ENCODE measurements at regions not wholly inside any gene's neighbourhood (a gene's known extent, or its start where the extent isn't known, plus 50 kb on each side); places are given as distances from the start of the nearest gene placed in this dataset.
A peak's percentile ranks its signal among the peaks of the same experiment; 100 is the strongest.

DNA sequence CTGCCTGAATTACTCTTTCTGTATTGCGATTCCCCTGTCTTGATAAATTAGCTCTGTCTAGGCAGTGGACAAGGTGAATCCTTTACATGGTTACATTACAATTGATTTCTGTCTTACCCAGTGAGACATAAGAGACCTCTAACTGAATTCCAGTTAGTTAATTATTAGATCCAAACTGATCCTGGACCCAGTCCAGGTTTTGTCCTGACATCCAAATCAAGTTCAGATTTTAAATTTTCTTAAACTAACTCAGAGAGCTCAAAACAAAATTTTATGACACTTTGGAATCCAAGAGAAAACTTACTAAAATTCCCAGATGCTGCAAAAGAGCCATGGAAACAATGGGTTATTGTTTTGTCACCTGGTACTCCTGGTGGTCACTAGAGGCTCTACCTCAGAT is 2166.6 kb downstream of the TP53TG3F start:
- ATAC-seq (no peak), DNase-seq (ENCODE audit: low spot score) (no peak)

GRCh38 chr16:35628976-35629375 is 2169.6 kb downstream of the TP53TG3F start:
- ATAC-seq (no peak), DNase-seq (ENCODE audit: low spot score) (no peak)

DNA sequence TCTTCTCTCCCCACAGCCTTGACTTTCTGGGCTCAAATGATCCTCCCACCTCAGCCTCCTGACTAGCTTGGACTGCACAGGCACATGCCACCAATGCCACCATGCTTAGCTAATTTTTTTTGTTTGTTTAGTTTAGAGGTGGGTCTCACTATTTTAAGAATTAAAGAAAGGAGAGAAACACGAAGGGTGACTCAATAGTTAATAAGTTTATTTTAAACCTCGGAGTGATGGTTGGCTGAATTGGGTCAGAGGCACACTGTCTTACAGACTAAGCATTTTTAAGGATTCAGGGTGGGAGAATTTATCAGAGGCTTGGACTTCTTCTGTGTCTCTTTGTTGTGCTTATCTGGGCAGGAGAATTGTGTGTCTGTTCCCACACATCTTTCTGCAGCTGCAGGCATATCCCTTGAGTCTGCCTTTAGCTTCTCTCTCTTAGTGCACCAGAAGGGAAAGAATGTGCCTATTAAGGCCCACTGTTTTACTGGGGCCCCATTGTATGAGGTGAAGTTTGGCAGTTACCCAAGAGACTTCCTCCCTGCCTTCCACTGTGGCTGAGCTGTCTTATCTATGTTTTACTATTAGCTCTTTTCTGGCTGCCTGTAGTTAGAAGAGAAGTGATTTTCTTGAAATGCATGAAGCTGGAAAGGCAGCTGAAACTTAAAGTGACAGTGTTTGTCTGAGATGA is 2172.0 kb downstream of the TP53TG3F start:
- ATAC-seq, result no peak
- no peak for DNase-seq (ENCODE audit: low spot score)

- no peak for ATAC-seq
- DNase-seq (ENCODE audit: low spot score), result no peak
Observed at GRCh38 chr16:35636480-35637230, 2177.2 kb downstream of the TP53TG3F start.

GRCh38 chr16:35637683-35638082 is 2178.3 kb downstream of the TP53TG3F start:
- DNase-seq (ENCODE audit: low spot score) (no peak), ATAC-seq (no peak)

- no peak for ATAC-seq
- no peak for DNase-seq (ENCODE audit: low spot score)
Observed at GRCh38 chr16:35639233-35640205, 2180.1 kb downstream of the TP53TG3F start.

DNA sequence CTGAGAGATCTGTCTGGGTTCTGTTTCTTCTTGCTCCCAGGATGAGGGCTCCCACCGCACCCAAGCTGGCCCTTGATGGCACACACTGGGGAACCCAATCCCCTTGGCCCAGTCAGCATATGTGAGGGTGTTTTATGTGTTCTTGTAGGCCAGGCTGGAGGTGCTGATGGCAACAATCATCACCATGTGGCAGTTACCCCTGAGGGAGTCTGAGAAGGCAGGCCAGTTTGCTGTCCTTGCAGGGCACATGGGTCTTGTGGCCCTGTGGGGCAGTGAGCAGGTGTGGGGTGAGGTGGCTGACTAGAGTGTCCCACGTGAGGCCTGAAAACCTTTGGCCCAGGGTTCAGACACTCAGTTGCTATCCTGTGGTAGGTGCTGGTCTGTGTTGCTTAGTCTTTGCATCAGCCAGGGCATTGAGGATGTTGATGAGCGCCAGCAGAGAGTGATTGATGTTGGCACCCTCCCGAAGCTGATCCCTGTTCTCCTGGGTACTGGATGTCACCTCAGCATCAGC is 2183.0 kb downstream of the TP53TG3F start:
- no peak for DNase-seq (ENCODE audit: low spot score)
- ATAC-seq, result no peak

GRCh38 chr16:35651841-35652240 is 2192.4 kb downstream of the TP53TG3F start:
- ATAC-seq, result no peak
- DNase-seq (ENCODE audit: low spot score), result no peak

DNA sequence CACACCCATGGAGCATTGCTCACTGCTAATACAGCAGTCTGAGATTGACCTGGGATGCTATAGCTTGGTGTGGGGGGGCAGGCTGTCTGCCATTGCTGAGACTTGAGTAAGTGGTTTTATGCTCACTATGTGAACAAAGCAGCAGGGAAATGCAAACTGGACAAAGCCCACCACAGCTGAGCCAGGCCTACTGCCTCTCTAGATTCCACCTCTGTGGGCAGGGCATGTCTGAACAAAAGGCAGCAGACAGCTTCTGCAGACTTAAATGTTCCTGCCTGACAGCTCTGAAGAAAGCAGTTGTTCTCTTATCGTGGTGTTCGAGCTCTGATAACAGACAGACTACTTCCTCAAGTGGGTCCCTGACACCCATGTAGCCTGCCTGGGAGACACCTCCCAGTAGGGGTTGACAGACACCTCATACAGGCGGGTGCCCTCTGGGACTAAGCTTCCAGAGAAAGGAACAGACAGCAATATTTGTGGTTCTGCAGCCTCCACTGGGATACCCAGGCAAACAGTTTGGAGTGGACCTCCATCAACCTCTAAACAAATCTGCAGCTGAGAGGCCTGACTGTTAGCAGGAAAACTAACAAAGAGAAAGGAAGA is 2204.8 kb downstream of the TP53TG3F start:
- no peak for ATAC-seq
- DNase-seq (ENCODE audit: low spot score), result peak; percentile 18

GRCh38 chr16:35685085-35685484 is 2225.7 kb downstream of the TP53TG3F start:
- DNase-seq (ENCODE audit: low spot score) (no peak), ATAC-seq (no peak)

- ATAC-seq (no peak), DNase-seq (ENCODE audit: low spot score) (no peak)
Observed at GRCh38 chr16:35686595-35686994, 2227.2 kb downstream of the TP53TG3F start.

- DNase-seq (ENCODE audit: low spot score) (peak; percentile 12), ATAC-seq (no peak)
Observed at GRCh38 chr16:35687071-35687470, 2227.7 kb downstream of the TP53TG3F start.

DNA sequence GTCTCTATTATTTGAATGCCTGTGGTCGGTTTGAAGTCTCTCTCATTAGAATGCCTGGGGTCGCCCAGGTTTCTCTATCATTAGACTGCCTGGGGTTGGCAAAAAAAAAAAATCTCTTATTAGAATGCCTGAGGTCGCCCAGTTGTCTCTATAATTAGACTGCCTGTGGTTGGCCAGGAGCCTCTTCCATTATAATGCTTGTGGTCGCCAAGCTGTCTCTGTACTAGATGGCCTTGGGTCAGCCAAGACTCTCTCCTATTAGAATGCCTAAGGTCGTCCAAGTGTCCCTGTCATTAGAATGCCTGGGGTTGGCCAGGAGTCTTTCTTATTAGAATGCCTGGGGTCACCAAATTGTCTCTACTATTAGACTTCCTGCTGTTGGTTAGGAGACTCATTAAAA is 2228.4 kb downstream of the TP53TG3F start:
- ATAC-seq (no peak), DNase-seq (ENCODE audit: low spot score) (no peak)

DNA sequence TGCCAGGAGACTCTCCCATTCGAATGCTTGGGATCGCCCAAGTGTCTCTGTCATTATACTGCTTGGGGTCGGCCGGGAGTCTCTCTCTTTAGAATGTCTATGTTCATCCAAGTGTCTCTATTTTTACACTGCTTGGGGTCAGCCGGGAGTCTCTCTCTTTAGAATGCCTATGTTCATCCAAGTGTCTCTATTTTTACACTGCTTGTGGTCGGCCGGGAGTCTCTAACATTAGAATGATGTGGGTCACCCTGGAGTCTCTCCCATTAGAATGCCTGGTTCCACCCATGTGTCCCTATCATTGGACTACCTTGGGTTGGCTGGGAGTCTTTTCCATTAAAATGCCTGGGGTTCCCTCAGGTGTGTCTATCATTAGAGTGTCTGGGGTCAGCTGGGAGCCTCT is 2230.4 kb downstream of the TP53TG3F start:
- ATAC-seq, result no peak

GRCh38 chr16:35690413-35690812 is 2231.0 kb downstream of the TP53TG3F start:
- peak; percentile 16 for DNase-seq (ENCODE audit: low spot score)
- no peak for ATAC-seq

More for the DNA sequence above, 2230.4 kb downstream of the TP53TG3F start:
- peak; percentile 6 for DNase-seq (ENCODE audit: low spot score)

DNA sequence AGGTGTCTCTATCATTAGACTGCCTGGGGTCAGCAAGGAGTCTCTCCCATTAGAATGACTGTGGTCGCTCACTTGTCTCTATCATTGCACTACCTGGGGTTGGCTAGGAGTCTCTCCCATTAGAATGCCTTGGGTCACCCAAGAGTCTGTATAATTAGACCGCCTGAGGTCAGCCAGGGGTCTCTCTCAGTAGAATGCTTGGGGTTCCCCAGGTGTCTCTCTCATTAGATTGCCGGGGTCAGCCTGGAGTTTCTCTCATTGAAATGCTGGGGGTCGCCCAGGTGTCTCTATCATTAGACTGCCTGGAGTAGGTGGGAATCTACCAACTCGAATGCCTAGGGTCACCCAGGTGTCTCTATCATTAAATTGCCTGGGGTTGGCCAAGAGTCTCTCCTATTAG is 2231.6 kb downstream of the TP53TG3F start:
- ATAC-seq, result no peak
- DNase-seq (ENCODE audit: low spot score), result peak; percentile 19

DNA sequence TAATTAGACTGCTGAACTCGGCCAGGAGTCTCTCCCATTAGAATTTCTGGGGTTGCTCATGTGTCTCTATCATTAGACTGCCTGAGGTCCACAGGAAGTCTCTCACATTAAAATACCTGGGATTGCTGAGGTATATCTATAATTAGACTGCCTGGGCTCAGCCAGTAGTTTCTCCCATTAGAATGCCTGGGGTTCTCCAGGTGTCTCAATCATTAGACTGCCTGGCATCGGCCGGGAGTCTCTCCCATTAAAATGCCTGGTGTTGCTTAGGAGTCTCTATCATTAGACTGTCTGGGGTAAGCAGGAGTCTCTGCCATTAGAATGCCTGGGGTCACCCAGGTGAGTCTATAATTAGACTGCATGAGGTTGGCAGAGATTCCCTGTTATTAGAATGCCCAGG is 2233.4 kb downstream of the TP53TG3F start:
- ATAC-seq (no peak), DNase-seq (ENCODE audit: low spot score) (peak; percentile 8)

DNA sequence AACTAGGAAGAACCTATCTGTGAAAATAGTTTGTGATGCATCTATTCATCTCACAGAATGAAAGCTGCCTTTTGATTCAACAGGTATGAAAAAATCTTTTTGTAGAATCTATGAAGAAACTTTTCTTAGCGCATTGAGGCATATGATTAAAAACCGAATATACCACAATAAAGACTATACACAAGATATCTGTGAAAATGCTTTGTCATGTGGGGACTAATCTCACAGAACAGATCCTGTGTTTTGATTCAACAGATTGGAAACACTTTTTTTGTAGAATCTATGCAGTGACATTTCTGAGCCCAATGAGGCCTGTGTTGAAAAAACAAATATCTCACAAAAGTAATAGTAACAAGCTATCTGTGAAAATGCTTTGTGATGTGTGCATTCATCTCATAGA is 2247.5 kb downstream of the TP53TG3F start:
- ATAC-seq (no peak), DNase-seq (ENCODE audit: low spot score) (no peak)

- DNase-seq (ENCODE audit: low spot score), result no peak
Observed at GRCh38 chr16:35711435-35711834, 2252.0 kb downstream of the TP53TG3F start.

DNA sequence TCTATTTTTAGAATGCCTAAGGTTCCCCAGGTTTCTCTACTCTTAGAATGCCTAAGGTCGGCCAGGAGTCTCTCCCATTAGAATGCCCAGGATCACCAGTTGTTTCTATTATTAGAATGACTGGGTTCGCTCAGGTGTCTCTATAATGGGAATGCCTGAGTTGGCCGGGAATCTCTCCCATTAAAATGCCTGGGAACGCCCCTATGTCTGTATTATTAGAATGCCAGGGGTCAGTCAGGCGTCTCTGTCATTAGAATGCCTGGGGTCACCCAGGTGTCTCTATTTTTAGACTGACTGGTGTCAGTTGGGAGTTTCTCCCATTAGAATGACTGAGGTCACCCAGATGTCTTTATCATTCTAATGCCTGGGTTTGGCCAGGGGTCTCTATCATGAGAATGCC is 2252.5 kb downstream of the TP53TG3F start:
- no peak for ATAC-seq

More at GRCh38 chr16:35711435-35711834, 2252.0 kb downstream of the TP53TG3F start:
- no peak for ATAC-seq

More for the DNA sequence above, 2252.5 kb downstream of the TP53TG3F start:
- no peak for DNase-seq (ENCODE audit: low spot score)

Measured in left lobe of liver (tissue), 2 donors.